ENCODE measurements at regions not wholly inside any gene's neighbourhood (a gene's known extent, or its start where the extent isn't known, plus 50 kb on each side); places are given as distances from the start of the nearest gene placed in this dataset.

- Histone ChIP-seq H4K20me1 (ENCODE audit: insufficient read depth, low read length) (no peaks in the 10 kb centered on the region), H3K4me2 (ENCODE audit: low read length) (no peak overlapping the region), H3K27me3 (ENCODE audit: insufficient read depth, low read length) (no peaks in the 10 kb centered on the region), H2AFZ (ENCODE audit: low read depth, low read length) (no peak overlapping the region), H3K4me3 (ENCODE audit: insufficient read depth, low read depth, low read length) (no peak overlapping the region), H3K27ac (ENCODE audit: low read depth, low read length) (no peak overlapping the region), H3K9me3 (ENCODE audit: insufficient read depth, low read depth, low read length) (no peaks in the 10 kb centered on the region), H3K4me1 (ENCODE audit: insufficient read depth, low read length) (peaks cover 28% of the 10 kb centered on the region), H3K9ac (ENCODE audit: low read length) (no peak overlapping the region), H3K36me3 (ENCODE audit: insufficient read depth, low read length) (no peaks in the 10 kb centered on the region), H3K79me2 (ENCODE audit: insufficient read depth, low read length) (no peaks in the 10 kb centered on the region)
- H3K27ac Mint-ChIP-seq (ENCODE audit: unreplicated experiment), result no peak overlapping the region
- TF ChIP-seq CTCF (IDR thresholded peaks at IDR 0.05; ENCODE audit: insufficient read depth, low read depth, low read length), result no peak
- no peak for TF ChIP-seq EZH2 (IDR thresholded peaks at IDR 0.05; ENCODE audit: insufficient read depth, low read length)
- H3K36me3 Mint-ChIP-seq (ENCODE audit: low read depth, unreplicated experiment), result no peaks in the 10 kb centered on the region
- FAIRE-seq (no peak), DNase-seq (ENCODE audit: low read depth) (no peak)
- peaks cover 45% of the 10 kb centered on the region for H3K4me1 Mint-ChIP-seq (ENCODE audit: low read depth, unreplicated experiment)
- H3K9me3 Mint-ChIP-seq (ENCODE audit: unreplicated experiment), result peaks cover 2% of the 10 kb centered on the region
- no peak overlapping the region for H3K4me3 Mint-ChIP-seq (ENCODE audit: unreplicated experiment)
- H3K27me3 Mint-ChIP-seq (ENCODE audit: low read depth, unreplicated experiment), result no peaks in the 10 kb centered on the region
Observed at GRCh38 chr7:106777674-106778299, 87.3 kb upstream of the PIK3CG start.

- H3K79me2 ChIP-seq (ENCODE audit: insufficient read depth, low read length), result no peaks in the 10 kb centered on the region
- H3K4me1 Mint-ChIP-seq (ENCODE audit: low read depth, unreplicated experiment), result peaks cover 39% of the 10 kb centered on the region
- H3K36me3 ChIP-seq (ENCODE audit: insufficient read depth, low read length), result no peaks in the 10 kb centered on the region
- peaks cover 23% of the 10 kb centered on the region for H3K4me1 ChIP-seq (ENCODE audit: insufficient read depth, low read length)
- peak overlapping the region; percentile 82 for H3K27ac Mint-ChIP-seq (ENCODE audit: unreplicated experiment)
- H3K9me3 Mint-ChIP-seq (ENCODE audit: unreplicated experiment), result peaks cover 2% of the 10 kb centered on the region
- no peak overlapping the region for H3K27ac ChIP-seq (ENCODE audit: low read depth, low read length)
- no peak for FAIRE-seq
- H3K4me3 ChIP-seq (ENCODE audit: insufficient read depth, low read depth, low read length), result no peak overlapping the region
- H3K4me2 ChIP-seq (ENCODE audit: low read length), result no peak overlapping the region
- H4K20me1 ChIP-seq (ENCODE audit: insufficient read depth, low read length), result no peaks in the 10 kb centered on the region
- peak; percentile 30 for DNase-seq (ENCODE audit: low read depth)
- TF ChIP-seq CTCF (IDR thresholded peaks at IDR 0.05; ENCODE audit: insufficient read depth, low read depth, low read length) (no peak), EZH2 (IDR thresholded peaks at IDR 0.05; ENCODE audit: insufficient read depth, low read length) (no peak)
- H3K4me3 Mint-ChIP-seq (ENCODE audit: unreplicated experiment), result peak overlapping the region; percentile 3
- no peaks in the 10 kb centered on the region for H3K27me3 ChIP-seq (ENCODE audit: insufficient read depth, low read length)
- no peaks in the 10 kb centered on the region for H3K36me3 Mint-ChIP-seq (ENCODE audit: low read depth, unreplicated experiment)
- H3K9me3 ChIP-seq (ENCODE audit: insufficient read depth, low read depth, low read length), result no peaks in the 10 kb centered on the region
- no peak overlapping the region for H3K9ac ChIP-seq (ENCODE audit: low read length)
- H3K27me3 Mint-ChIP-seq (ENCODE audit: low read depth, unreplicated experiment), result no peaks in the 10 kb centered on the region
- no peak overlapping the region for H2AFZ ChIP-seq (ENCODE audit: low read depth, low read length)
Observed at GRCh38 chr7:106778656-106779250, 86.3 kb upstream of the PIK3CG start.

- no peaks in the 10 kb centered on the region for H3K27me3 ChIP-seq (ENCODE audit: insufficient read depth, low read length)
- no peak for DNase-seq (ENCODE audit: low read depth)
- no peak overlapping the region for H3K4me3 Mint-ChIP-seq (ENCODE audit: unreplicated experiment)
- peaks cover 2% of the 10 kb centered on the region for H3K9me3 Mint-ChIP-seq (ENCODE audit: unreplicated experiment)
- H3K36me3 ChIP-seq (ENCODE audit: insufficient read depth, low read length), result no peaks in the 10 kb centered on the region
- no peak overlapping the region for H3K9ac ChIP-seq (ENCODE audit: low read length)
- no peak overlapping the region for H2AFZ ChIP-seq (ENCODE audit: low read depth, low read length)
- peaks cover 15% of the 10 kb centered on the region for H3K4me1 ChIP-seq (ENCODE audit: insufficient read depth, low read length)
- no peak overlapping the region for H3K27ac ChIP-seq (ENCODE audit: low read depth, low read length)
- no peaks in the 10 kb centered on the region for H3K36me3 Mint-ChIP-seq (ENCODE audit: low read depth, unreplicated experiment)
- H3K79me2 ChIP-seq (ENCODE audit: insufficient read depth, low read length), result no peaks in the 10 kb centered on the region
- peaks cover 33% of the 10 kb centered on the region for H3K4me1 Mint-ChIP-seq (ENCODE audit: low read depth, unreplicated experiment)
- no peak for FAIRE-seq
- H3K27ac Mint-ChIP-seq (ENCODE audit: unreplicated experiment), result no peak overlapping the region
- H3K4me2 ChIP-seq (ENCODE audit: low read length), result no peak overlapping the region
- H4K20me1 ChIP-seq (ENCODE audit: insufficient read depth, low read length), result no peaks in the 10 kb centered on the region
- H3K9me3 ChIP-seq (ENCODE audit: insufficient read depth, low read depth, low read length), result no peaks in the 10 kb centered on the region
- no peak for TF ChIP-seq EZH2 (IDR thresholded peaks at IDR 0.05; ENCODE audit: insufficient read depth, low read length)
- TF ChIP-seq CTCF (IDR thresholded peaks at IDR 0.05; ENCODE audit: insufficient read depth, low read depth, low read length), result no peak
- no peak overlapping the region for H3K4me3 ChIP-seq (ENCODE audit: insufficient read depth, low read depth, low read length)
- H3K27me3 Mint-ChIP-seq (ENCODE audit: low read depth, unreplicated experiment), result no peaks in the 10 kb centered on the region
Observed at GRCh38 chr7:106779877-106780276, 85.2 kb upstream of the PIK3CG start.
